Middle frontal gyrus (tissue), 1 donor: ENCODE measurements at regions not wholly inside any gene's neighbourhood (a gene's known extent, or its start where the extent isn't known, plus 50 kb on each side); places are given as distances from the start of the nearest gene placed in this dataset.

ENCODE experiments used
- DNase-seq: peaks from one replicate; pipeline ENCODE4 v3.0.0-alpha.2; 2015; ENCODE audit warnings: low spot score; ENCODE audit errors: extremely low spot score

- DNase-seq = no peak
Observed at GRCh38 chr4:24419181-24420034, 164.9 kb downstream of the DHX15 start.

GRCh38 chr4:24417206-24417605, 167.1 kb downstream of the DHX15 start:
- DNase-seq = no peak

- no peak for DNase-seq
Observed at GRCh38 chr4:24416293-24416692, 168.1 kb downstream of the DHX15 start.

- no peak for DNase-seq
Observed at GRCh38 chr4:24413311-24413784, 171.0 kb downstream of the DHX15 start.

GRCh38 chr4:24411806-24412205, 172.5 kb downstream of the DHX15 start:
- DNase-seq = no peak

GRCh38 chr4:24411299-24411698, 173.1 kb downstream of the DHX15 start:
- no peak for DNase-seq

GRCh38 chr4:24408640-24409039, 175.7 kb downstream of the DHX15 start:
- DNase-seq = no peak

- no peak for DNase-seq
Observed at GRCh38 chr4:24405926-24406325, 178.4 kb downstream of the DHX15 start.

- no peak for DNase-seq
Observed at GRCh38 chr4:24405341-24405740, 179.0 kb downstream of the DHX15 start.

- DNase-seq = no peak
Observed at GRCh38 chr4:24404281-24404680, 180.1 kb downstream of the DHX15 start.

GRCh38 chr4:24403265-24403664, 181.1 kb downstream of the DHX15 start:
- no peak for DNase-seq

- no peak for DNase-seq
Observed at GRCh38 chr4:24400537-24400936, 183.8 kb downstream of the DHX15 start.

- DNase-seq = no peak
Observed at GRCh38 chr4:24396988-24397387, 187.4 kb downstream of the DHX15 start.

- no peak for DNase-seq
Observed at GRCh38 chr4:24395937-24396336, 188.4 kb downstream of the DHX15 start.

- DNase-seq = no peak
Observed at GRCh38 chr4:24394041-24394440, 190.3 kb downstream of the DHX15 start.

GRCh38 chr4:24392613-24393012, 191.7 kb downstream of the DHX15 start:
- DNase-seq = no peak

- DNase-seq = no peak
Observed at GRCh38 chr4:24382381-24382780, 202.0 kb downstream of the DHX15 start.

GRCh38 chr4:24380957-24381665, 203.2 kb downstream of the DHX15 start:
- DNase-seq = no peak

GRCh38 chr4:24373704-24374103, 210.7 kb downstream of the DHX15 start:
- DNase-seq = no peak

- DNase-seq = no peak
Observed at GRCh38 chr4:24372881-24373280, 211.5 kb downstream of the DHX15 start.

- no peak for DNase-seq
Observed at GRCh38 chr4:24372341-24372740, 212.0 kb downstream of the DHX15 start.

- DNase-seq = no peak
Observed at GRCh38 chr4:24370421-24370820, 213.9 kb downstream of the DHX15 start.
